ENCODE measurements at regions not wholly inside any gene's neighbourhood (a gene's known extent, or its start where the extent isn't known, plus 50 kb on each side); places are given as distances from the start of the nearest gene placed in this dataset.

GRCh38 chr6:114577109-114577508 lies 234.3 kb upstream of the HS3ST5 start:
- Histone ChIP-seq H3K4me1 (ENCODE audit: control insufficient read depth in 1 of 2, insufficient read depth in 2 of 2, low read length in 2 of 2) (no peaks in the 10 kb centered on the region), H3K4me2 (ENCODE audit: low read length) (no peak overlapping the region), H4K20me1 (ENCODE audit: insufficient read depth) (no peaks in the 10 kb centered on the region), H2AFZ (ENCODE audit: low read depth, low read length, poor library complexity, severe bottlenecking) (no peak overlapping the region), H3K36me3 (ENCODE audit: control insufficient read depth in 1 of 2, insufficient read depth in 2 of 2, low read length in 2 of 2) (no peaks in the 10 kb centered on the region), H3K27me3 (ENCODE audit: insufficient read depth, low read length) (peaks cover 6% of the 10 kb centered on the region; the same call in 1 of the 2 replicates), H3K79me2 (ENCODE audit: insufficient read depth, low read length) (no peaks in the 10 kb centered on the region), H3K27ac (ENCODE audit: low read depth, low read length) (no peak overlapping the region), H3K9me3 (ENCODE audit: control insufficient read depth in 1 of 2, insufficient read depth in 1 of 2, low read depth in 1 of 2, low read length in 2 of 2) (no peaks in the 10 kb centered on the region), H3K9me2 (ENCODE audit: insufficient read depth) (no peaks in the 10 kb centered on the region), H3K9ac (ENCODE audit: low read length) (no peak overlapping the region), H3K4me3 (replicated peaks in 1 of 2; ENCODE audit: low read depth in 1 of 2, low read length in 2 of 2) (no peak overlapping the region)
- TF ChIP-seq SRF (IDR thresholded peaks at IDR 0.05; ENCODE audit: low read depth) (no peak), CBX3 (IDR thresholded peaks at IDR 0.05; ENCODE audit: low read depth) (no peak), ELF1 (IDR thresholded peaks at IDR 0.05; ENCODE audit: borderline replicate concordance, low read depth) (no peak), TCF7L2 (IDR thresholded peaks at IDR 0.05; ENCODE audit: borderline replicate concordance, extremely low read depth, insufficient read depth, insufficient read length) (no peak), JUND (IDR thresholded peaks at IDR 0.05) (no peak), CTCF (IDR thresholded peaks at IDR 0.05 in 2 of 3, conservative IDR thresholded peaks at IDR 0.05 in 1 of 3; ENCODE audit: borderline replicate concordance in 1 of 3, insufficient read depth in 1 of 3, low read depth in 2 of 3, low read length in 2 of 3) (no peak), ZFX (IDR thresholded peaks at IDR 0.05) (no peak), FOSL1 (IDR thresholded peaks at IDR 0.05; ENCODE audit: low read depth) (no peak), CEBPB (IDR thresholded peaks at IDR 0.05; ENCODE audit: low read depth) (no peak), MAX (IDR thresholded peaks at IDR 0.05) (no peak), SP1 (IDR thresholded peaks at IDR 0.05; ENCODE audit: low read depth) (no peak), EZH2 (IDR thresholded peaks at IDR 0.05) (no peak), RAD21 (IDR thresholded peaks at IDR 0.05; ENCODE audit: low read depth) (no peak), POLR2A (IDR thresholded peaks at IDR 0.05; ENCODE audit: borderline replicate concordance, extremely low read depth, insufficient read depth, insufficient read length) (no peak), POLR2AphosphoS5 (IDR thresholded peaks at IDR 0.05; ENCODE audit: low read depth, low read length) (no peak), ZNF274 (IDR thresholded peaks at IDR 0.05; ENCODE audit: low read depth, low read length) (no peak), EZH2phosphoT487 (IDR thresholded peaks at IDR 0.05; ENCODE audit: borderline replicate concordance) (no peak), YY1 (IDR thresholded peaks at IDR 0.05; ENCODE audit: extremely low read depth, insufficient replicate concordance, low read depth, low read length) (no peak), ZBTB33 (IDR thresholded peaks at IDR 0.05; ENCODE audit: extremely low read depth, insufficient replicate concordance, low read length) (no peak)
- BruUV-seq (replicated peaks) = no TSS peak
- CTCF ChIA-PET = no interaction called here
- POLR2A ChIA-PET = no interaction called here
- RAD21 ChIA-PET (ENCODE audit: low non-redundant PET in 1 of 2, low total read pairs in 2 of 2, uncharacterized antibody in 2 of 2, unreplicated experiment in 2 of 2) = no interaction called here
- intact Hi-C loops (cut with micrococcal nuclease) = no loop called here
- DNase-seq (ENCODE audit: low read depth, low spot score) = no peak
- ATAC-seq = no peak
